ENCODE measurements at regions not wholly inside any gene's neighbourhood (a gene's known extent, or its start where the extent isn't known, plus 50 kb on each side); places are given as distances from the start of the nearest gene placed in this dataset.

DNA sequence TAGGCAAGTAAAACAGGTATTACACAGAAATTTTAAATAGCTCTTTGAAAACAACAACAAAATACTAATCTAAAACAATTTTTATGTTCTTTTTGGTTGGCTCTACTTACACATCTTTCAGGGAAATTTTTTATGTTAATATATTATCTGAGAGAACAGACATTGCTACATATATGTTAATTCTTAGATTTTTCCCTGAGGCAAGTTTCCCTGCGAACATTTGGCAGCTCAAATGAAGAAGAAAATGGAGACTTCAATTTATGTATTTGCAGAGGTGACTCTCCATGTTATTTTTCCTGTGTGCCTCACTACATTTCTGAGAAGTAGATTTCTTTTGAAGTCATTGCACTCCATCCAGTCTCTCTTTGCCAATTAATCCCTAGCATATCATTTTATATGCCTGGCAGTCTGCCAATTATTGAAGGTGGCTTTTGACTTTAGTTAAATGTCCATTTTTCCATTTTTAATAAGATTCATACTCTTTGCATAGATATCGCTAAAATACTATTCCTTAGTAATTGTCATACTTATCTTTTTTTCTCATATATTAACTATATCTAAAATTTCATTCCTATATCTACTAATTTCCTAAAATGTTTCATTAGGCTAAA, 908.2 kb upstream of the CDH10 start:
- TF ChIP-seq NFATC4 (CRISPR knock-in tag; IDR thresholded peaks at IDR 0.05) (no peak), SP1 (CRISPR knock-in tag; conservative IDR thresholded peaks at IDR 0.05) (no peak), TP53 (CRISPR knock-in tag; IDR thresholded peaks at IDR 0.05) (no peak), JUN (CRISPR knock-in tag; IDR thresholded peaks at IDR 0.05) (no peak), NFYB (CRISPR knock-in tag; conservative IDR thresholded peaks at IDR 0.05; ENCODE audit: low read depth) (no peak), ZNF138 (CRISPR knock-in tag; conservative IDR thresholded peaks at IDR 0.05) (no peak), ZNF263 (CRISPR knock-in tag; IDR thresholded peaks at IDR 0.05; ENCODE audit: low read depth) (no peak), JAZF1 (CRISPR knock-in tag; IDR thresholded peaks at IDR 0.05) (no peak)
- TF ChIP-seq, protein P1, sequence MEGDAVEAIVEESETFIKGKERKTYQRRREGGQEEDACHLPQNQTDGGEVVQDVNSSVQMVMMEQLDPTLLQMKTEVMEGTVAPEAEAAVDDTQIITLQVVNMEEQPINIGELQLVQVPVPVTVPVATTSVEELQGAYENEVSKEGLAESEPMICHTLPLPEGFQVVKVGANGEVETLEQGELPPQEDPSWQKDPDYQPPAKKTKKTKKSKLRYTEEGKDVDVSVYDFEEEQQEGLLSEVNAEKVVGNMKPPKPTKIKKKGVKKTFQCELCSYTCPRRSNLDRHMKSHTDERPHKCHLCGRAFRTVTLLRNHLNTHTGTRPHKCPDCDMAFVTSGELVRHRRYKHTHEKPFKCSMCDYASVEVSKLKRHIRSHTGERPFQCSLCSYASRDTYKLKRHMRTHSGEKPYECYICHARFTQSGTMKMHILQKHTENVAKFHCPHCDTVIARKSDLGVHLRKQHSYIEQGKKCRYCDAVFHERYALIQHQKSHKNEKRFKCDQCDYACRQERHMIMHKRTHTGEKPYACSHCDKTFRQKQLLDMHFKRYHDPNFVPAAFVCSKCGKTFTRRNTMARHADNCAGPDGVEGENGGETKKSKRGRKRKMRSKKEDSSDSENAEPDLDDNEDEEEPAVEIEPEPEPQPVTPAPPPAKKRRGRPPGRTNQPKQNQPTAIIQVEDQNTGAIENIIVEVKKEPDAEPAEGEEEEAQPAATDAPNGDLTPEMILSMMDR (IDR thresholded peaks at IDR 0.05) = no peak
- TF ChIP-seq, protein P2, sequence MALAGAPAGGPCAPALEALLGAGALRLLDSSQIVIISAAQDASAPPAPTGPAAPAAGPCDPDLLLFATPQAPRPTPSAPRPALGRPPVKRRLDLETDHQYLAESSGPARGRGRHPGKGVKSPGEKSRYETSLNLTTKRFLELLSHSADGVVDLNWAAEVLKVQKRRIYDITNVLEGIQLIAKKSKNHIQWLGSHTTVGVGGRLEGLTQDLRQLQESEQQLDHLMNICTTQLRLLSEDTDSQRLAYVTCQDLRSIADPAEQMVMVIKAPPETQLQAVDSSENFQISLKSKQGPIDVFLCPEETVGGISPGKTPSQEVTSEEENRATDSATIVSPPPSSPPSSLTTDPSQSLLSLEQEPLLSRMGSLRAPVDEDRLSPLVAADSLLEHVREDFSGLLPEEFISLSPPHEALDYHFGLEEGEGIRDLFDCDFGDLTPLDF (CRISPR knock-in tag; IDR thresholded peaks at IDR 0.05) = no peak
- TF ChIP-seq, protein P3, sequence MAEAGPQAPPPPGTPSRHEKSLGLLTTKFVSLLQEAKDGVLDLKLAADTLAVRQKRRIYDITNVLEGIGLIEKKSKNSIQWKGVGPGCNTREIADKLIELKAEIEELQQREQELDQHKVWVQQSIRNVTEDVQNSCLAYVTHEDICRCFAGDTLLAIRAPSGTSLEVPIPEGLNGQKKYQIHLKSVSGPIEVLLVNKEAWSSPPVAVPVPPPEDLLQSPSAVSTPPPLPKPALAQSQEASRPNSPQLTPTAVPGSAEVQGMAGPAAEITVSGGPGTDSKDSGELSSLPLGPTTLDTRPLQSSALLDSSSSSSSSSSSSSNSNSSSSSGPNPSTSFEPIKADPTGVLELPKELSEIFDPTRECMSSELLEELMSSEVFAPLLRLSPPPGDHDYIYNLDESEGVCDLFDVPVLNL (CRISPR knock-in tag; IDR thresholded peaks at IDR 0.05; ENCODE audit: borderline replicate concordance, low read depth) = no peak

Data from WTC11 (cell line).